SHP77 treated with DMSO at 0.1 percent for 48 hours (cell line): ENCODE measurements at regions not wholly inside any gene's neighbourhood (a gene's known extent, or its start where the extent isn't known, plus 50 kb on each side); places are given as distances from the start of the nearest gene placed in this dataset.
"Not testable (repeated sequence)": the region's sequence is repeated elsewhere in the genome, so short reads cannot be mapped to it uniquely, and the experiment has no call there.

Experiments
- DNase-seq: peaks from one replicate; lab custom pipeline; 2025; lab: John Stamatoyannopoulos, UW

DNA sequence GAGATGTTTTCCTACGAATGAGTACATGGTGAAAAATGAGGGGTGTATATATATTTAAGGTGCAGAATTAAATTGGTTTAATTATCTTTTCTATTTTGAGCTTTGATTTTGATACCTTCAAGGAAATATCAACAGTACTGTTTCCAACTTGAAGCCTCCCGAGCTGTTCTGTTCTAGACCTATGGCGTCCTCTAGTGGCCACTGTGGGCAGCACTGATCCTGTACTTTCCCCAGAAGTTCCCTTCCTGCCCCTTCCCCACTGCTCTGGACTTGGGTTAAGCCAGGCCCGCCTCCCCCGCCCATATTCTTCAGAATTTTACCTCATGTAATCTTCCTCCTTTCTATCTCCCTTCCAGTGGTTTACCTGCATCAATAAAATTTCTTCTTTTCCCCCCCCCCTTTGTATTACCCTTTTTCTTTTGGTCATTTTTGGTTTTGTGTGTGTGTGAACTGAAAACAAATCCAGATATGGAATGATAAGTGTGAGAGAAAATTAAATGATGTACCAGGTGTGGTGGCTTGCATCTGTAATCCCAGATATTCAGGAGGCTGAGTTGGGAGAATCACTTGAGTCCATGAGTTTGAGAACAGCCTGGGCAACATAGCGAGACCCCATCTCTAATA lies 1643.5 kb downstream of the TP53TG3F start:
- DNase-seq: peak; percentile 24

DNA sequence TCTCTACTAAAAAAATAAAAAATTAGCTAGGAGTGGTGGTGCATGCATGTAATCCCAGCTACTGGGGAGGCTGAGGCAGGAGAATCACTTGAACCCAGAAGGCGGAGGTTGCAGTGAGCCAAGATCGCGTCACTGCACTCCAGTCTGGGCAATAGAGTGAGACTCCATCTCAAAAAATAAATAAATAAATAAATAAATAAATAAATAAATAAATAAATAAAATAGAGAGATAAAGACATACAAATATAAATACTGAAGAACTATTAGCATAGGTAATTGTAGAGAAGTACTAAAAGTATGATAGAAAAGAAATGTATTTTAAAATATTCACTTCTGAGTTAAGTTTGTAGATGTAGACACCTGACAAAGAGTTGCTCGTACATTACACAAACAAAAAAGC lies 1652.4 kb downstream of the TP53TG3F start:
- DNase-seq: not testable (repeated sequence)

DNA sequence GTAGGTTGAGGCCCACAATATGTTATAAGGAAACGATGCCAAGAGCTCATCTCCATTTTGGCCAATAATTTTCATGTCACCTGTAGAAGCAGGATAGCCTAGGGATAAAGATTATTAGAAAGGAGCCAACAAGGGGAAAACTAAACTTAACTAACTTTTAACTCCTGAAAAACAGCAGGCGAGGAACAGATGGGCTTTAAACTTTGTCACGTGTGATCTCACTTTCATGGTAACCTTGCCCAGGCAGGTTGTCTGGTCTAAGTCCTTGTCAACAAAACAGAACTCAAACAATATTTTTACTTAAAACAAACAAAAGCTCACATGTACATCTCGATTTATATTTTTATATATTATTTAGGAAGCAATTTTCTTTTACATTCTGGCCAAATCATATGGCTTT lies 1672.0 kb downstream of the TP53TG3F start:
- DNase-seq: no peak

DNA sequence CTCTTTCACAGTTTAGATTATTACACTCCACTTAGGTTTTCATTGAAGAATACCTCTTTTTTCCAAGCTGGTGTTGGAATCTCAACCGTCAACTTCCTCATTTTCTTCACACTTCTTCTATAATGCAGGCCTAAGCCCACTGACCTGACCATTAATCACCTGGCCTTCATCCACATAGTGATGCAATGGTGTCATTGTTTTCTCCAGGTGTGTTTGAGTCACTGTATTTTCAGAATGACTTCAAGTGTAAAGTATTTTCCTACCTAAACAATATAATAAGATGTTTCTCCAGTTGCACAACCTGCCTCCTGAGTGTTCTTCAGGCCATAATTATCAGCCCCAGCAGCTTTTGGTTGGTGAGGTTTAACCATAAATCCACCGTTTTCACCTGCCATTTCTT lies 1675.1 kb downstream of the TP53TG3F start:
- DNase-seq: no peak

DNA sequence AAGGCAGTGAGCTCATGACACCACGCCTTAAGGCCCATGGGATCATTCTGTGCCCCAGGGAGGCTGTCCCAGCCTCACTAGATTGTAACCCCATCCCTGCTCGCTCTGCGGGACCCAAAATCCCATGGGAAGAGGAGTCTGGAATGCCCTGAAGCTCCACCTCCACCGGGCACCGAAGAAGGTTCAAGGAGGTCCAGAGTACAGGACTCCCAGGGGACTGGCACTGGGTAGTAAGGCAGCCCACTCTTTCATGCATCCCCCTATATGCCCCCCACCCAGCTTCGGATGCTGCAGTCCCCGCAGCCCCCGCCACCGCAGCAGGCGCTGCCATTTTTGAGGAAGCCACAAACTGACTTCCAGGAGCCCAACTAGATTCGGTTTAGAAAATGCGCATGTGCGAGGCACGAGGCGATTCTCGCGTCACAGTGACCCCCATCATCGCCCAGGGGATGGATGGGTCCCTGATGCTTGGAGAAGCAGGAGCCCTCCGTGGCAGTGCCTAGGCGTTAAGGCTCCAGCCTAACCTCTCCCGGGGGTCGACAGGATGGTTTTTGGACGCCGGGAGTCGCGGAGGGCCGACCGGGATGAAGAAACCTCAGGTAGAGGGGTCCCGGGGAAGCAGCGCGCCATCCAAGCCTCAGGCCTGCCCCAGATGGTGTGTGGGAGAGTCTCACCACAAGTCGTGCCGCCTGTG lies 1681.0 kb downstream of the TP53TG3F start:
- no peak for DNase-seq

DNA sequence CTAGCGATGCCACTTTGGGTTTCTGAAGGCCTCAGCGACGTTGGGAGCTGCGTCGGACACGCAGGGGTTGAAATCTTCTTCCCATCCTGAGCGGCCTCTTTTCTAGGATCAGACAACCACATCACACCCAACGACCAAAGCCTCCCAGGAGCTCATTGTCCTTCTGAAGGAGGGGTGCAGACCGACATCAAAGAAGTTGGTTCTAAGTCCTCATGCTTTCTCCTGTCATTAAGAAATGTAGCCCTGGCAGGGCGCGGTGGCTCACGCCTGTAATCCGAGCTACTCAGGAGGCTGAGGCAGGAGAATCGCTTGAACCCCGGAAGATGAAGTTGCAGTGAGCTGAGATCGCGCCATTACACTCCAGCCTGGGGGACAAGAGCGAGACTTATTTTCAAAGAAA lies 1681.9 kb downstream of the TP53TG3F start:
- DNase-seq: no peak

DNA sequence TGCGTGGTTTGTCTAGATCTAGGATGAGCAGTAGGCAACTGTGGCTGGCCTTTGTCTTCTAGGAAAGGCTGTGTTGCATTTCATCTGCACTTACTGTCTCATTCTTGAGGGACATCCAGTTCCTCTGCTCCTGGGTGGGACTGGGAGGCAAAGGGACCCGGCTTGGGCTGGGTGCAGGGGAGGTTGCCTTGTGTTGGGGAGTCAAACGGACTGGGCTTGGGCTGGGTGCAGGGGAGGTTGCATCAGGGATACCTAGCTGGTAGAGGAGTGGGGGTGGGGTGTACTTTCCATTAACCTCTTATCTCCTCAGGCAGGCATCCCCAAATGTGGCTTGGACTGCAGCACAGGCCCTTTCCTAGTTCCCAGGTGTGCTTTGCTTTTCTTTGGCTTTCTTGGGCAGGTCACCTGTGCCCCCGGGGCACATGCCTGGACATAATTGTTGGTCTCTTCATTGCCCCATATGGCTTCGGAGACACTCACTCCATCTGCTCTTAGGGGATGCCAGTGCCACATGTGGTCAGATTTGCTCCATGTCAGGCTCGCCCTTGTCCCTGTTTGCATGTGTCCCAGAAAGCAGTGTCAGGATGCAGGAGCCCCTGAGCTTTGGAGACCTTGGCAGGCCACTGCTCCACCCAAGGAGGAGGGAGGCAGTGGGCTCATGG lies 1682.9 kb downstream of the TP53TG3F start:
- no peak for DNase-seq

DNA sequence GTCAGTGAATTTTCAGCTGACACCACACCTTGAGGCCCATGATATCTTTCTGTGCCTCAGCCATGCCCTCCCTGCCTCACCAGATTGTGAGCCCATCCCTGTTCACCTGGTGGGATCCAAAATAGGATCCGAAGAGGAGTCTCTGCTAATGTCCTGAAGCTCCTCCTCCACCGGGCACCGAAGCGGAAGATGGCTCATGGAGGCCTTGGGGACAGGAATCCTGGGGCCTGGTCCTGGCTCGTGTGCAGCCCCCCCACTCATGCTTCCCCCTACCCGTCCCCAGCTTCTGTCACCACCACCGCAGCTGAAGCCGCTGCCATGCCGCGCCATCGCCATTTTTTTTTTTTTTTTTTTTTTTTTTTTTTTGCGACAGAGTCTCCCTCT lies 1683.4 kb downstream of the TP53TG3F start:
- no peak for DNase-seq

DNA sequence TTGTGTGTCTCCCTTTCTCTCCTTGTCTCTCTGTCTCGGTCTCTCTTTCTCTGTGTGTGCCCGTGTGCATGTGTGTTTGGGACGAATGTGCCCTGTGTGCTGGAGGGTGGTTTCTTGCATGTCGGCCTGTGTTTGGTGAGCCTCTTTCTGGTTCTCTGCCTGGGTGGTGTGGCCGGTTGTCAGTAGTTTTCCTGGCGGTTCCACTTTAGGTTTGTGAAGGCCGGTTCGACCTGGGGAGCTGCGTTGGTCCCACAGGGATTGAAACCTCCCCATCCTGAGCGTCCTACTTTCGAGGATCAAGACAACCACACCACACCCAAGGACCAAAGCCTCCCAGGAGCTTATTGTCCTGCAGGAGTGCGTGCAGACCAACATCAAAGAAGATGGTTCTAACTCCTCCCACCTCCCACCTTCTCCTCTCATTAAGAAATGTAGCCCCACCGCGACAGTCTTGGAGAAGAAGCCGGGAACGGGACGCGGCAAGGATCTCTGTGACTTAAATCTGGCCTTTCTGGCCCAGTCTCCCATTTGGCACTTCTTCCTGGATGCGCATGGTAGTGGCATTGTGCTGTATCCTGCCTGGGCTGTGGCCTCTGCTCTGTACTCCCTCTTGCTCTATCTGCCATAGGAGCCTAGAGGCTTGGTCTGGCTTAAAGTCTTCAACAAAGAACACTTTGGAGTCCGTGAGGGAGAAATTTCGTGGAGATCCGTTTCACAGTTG lies 1685.0 kb downstream of the TP53TG3F start:
- no peak for DNase-seq

DNA sequence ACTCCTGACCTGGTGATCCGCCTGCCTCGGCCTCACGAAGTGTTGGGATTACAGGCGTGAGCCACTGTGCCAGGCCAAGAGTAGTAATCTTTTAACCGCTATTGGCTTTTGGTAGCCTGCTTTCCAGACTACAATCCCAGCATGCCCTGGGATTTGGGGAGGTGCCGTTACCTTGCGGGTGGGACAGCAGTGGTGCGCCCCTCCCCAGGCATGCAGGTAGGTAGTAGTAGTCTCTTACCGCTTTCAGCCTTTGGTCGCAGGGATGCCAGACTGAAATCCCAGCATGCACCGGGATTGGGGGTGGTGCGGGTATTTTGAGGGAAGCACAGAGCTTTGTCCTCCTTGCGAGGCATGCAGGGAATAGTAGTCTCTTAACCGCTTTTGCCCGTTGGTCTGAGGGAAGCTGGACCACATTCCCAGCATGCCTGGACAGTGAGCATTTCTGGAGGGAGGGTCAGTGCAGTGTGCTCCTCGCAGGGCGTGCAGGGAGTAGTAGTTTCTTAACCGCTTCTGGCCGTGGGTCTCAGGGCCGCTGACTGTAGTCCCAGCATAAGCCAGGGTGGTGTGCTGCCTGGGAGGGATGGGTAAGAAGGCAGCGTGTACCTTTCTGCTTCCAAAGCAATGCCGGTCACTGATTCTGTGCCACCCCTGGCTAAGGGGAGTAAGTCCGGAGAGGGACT lies 1686.8 kb downstream of the TP53TG3F start:
- no peak for DNase-seq

DNA sequence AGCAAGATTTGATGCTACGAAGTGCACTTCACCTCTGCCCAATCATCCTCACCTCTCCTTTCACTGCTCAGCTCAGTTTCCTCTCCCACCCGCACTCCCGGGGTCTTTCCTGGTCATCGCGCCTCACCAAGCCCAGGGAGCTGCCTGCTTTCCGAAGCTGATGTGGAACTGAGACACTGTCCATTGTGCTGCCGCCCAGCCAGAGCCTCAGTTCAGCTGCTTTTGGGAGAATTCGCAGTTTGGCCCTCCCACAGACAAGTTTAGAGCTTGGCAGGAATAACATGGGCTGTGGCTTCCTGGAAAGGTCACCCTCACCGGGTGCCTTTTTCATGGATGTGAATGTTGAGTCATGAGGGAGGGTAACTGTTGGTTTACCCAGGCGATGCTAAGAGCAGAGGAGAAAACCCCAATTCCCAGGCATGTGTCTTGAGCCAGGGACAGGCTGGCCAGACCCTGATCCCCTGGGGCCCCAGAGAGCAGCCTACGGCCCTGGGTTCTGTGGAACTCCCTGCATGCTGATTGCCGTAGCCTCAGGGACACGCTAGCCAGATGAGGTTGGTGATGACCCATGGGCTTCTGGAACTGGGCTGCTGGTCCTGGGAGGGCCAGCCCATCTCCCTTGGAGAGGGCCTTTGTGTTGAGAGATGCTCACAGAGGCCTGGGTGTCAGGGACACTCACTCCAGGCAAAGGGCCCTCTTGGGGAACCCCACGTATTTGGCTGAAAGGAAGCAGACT lies 1687.5 kb downstream of the TP53TG3F start:
- DNase-seq: no peak

DNA sequence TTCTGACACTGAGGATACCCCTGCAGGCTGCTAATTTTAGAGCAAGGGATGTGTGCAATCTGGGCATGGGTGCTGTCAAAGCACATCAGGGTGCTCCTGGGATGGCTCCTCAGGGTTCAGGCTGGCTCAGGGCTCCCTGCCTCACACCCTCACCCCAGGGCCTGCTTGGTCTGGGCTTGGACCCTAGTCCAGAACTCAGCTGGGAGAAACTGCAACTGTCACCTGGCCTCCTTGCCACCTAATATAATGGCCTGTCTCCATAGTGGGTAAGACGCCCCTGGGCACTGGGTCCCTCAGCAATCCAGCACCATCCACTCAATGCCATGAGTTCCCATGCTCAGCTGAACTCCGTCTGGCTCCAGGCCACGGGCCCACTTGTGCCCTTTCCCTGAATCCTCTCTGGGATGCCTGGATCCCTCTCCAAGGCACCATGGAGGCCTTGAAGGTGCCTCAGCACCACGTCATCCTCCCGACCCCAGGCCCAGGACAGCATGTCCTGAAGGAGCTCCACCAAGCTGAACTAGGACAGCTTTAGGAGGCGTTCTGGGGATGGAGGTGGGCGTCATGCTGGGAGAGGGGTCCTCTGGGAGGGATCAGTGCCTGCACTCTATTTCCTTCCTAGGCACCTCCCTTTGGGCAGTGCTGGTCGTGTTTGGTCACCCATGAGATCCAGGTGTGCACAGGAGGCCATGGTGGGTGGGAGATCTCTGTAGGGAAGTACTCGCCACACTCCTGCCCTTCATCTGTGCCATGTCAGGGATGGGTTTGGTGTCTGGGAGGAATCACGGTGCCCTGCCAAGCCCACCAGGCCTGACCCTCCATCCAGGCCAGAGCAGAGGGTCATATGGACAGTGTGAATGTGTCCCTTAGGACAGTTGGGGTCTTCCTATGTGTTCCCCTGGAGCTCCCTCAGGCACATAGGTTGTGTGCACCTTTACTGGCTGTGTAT lies 1688.4 kb downstream of the TP53TG3F start:
- DNase-seq: no peak

DNA sequence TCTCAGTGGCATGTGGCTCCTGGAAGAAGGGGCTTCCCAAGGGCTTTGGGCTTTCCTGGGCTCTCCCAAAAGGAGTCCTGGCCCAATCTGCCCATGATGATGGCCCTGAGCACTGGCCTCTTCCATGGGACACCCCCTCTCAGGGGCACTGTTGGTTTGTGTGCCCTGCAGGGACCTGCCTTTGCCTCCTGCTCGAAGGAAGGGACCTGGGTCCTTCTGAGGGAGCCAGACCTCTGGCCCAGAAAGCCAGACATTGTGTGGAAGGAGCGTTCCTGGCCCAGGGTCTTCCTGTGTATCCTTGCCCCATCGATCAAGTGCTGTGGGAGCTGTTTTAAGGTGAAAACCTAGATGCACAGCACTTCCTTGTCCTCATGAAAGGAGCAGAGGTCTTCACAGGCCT lies 1689.3 kb downstream of the TP53TG3F start:
- no peak for DNase-seq

DNA sequence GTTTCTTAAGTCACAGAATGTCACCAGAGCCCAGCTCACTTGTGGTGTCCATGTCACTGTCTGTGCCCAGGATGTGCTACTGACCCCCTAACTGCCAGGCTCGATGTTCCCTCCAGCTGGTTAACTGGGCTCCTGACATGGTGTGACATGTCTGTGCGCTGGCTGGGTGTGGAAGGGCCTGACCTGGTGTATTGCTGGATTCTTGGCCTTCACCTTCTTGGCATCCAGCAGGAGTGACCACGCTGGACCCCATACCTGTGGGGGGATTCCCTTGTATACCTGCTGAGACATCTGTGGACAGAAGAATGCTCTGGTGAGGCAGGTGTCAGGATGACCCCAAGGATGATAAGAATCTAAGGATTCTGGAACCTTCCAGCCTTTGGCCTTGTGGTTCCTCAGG lies 1690.1 kb downstream of the TP53TG3F start:
- DNase-seq: no peak

DNA sequence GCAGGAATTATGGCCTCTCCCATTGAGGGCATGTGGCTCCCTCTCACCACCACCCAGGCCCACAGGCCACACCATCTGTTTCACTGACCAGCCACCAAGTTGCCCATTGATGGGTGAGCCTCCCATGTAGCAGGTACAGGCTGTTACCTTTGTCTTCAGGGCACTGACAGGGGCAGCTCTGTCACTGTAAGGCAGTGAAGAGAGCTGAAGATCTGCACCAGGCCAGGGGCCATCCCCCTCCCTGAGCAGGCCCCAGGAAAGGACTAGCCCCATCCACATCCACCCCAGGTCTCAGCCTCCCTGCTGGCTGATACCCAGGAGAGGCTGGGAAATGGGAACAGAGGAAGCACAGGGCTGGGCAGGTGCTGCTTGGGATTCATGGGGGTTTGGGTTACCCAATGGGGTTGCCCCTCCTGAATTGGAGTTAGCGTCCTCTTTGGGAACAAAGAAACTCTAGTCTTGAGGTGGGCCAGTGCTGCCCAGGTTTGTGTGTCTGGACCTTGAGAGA lies 1691.4 kb downstream of the TP53TG3F start:
- no peak for DNase-seq

DNA sequence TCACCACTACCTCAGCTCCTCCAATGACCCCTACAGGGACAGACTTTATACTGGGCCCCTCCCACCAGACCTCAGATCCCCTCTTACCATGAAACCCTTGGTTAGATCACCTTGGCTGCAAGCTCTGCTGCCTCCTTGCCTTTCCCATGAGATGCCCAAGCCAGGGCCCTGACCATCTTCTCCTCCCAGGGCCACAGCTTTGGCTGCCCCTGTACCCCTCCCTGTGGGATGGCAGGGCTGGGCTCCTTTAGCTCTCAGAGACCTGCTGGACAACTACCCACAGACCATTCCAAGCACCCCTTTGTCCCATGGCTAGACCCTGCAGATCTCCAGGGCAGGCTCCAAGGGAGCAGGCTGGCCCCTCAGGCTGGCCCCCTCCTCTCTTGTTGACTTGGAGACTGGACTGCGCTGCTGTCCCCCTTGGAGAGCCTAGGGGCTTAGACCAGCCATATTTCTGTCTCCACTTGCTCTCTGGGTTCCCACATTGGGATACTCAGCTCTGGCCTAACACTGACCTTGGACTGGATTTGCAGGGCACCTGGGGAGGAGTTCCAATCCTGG lies 1692.7 kb downstream of the TP53TG3F start:
- DNase-seq: no peak

DNA sequence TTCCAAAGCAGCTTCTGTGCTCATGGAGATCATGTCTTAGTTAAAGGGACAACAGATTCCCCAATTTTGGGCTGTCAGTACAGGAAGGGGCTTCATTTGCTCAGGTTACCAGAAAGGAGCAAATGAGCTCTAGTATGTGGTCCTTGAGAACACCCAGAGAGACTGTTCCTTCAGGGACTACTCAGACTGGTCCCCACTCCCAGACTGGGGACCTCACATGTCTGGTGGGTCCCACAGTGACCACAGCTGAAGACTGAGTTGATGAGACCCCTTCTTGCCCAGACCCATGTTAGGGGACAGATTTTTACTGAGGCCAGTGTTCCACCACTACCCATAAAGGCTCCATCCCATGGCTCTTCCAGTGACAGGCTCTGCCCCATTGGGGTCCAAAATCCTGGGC lies 1695.2 kb downstream of the TP53TG3F start:
- DNase-seq: no peak

DNA sequence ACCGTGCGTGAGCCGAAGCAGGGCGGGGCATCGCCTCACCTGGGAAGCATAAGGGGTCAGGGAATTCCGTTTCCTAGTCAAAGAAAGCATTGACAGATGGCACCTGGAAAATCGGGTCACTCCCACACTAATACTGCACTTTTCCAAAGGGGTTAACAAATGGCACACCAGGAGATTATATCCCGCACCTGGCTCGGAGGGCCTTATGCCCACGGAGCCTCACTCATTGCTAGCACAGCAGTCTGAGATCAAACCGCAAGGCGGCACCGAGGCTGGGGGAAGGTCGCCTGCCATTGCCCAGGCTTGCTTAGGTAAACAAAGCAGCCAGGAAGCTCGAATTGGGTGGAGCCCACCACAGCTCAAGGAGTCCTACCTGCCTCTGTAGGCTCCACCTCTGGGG lies 1698.1 kb downstream of the TP53TG3F start:
- not testable (repeated sequence) for DNase-seq

DNA sequence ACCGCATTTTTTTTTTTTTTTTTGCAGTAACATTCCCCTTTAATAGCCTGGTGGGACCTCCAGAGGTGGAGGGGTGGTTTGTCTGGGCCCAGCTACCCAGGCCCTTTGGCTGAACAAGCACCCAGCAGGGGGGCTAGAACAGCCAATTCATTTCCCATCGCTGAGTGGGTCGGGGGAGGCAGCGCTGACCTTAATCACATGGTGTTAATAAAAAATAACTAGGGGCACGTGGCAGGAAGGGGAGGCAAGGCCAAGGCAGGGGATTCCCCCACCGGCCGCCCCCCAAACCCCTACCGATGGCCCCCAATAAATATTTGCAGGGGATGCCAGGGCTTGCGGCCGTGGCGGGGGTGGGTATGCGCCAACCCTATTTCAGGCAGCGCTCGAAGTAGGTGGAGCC lies 1709.9 kb downstream of the TP53TG3F start:
- DNase-seq: not testable (repeated sequence)

DNA sequence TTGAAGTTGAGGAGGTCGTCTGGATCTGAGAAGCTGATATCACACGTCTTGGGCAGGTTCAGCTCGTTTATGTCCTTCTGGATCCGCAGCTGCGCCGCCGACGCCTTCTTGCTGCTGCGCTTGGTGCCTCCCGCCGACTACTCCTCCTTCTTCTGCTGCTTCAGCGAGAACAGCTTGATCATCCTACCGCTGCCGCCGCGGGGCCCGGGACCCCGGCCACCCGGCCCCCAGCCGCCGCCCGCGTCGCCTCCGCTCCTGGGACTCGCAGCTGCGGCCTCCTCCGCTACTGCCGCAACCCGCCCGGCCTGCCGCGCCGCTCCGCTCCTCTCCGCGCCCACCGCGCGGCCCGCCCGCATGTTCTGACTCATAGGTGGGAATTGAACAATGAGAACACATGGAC lies 1710.6 kb downstream of the TP53TG3F start:
- not testable (repeated sequence) for DNase-seq
